ENCODE measurements at regions not wholly inside any gene's neighbourhood (a gene's known extent, or its start where the extent isn't known, plus 50 kb on each side); places are given as distances from the start of the nearest gene placed in this dataset.

- TF ChIP-seq POLR2A (IDR thresholded peaks at IDR 0.05), result no peak
- no peak for TF ChIP-seq CTCF (IDR thresholded peaks at IDR 0.05)
Observed at GRCh38 chr13:103487841-103488240, 421.6 kb upstream of the SLC10A2 start.

Measured in breast epithelium (tissue), 3 donors.